OCI-LY3 (cell line): ENCODE measurements at regions not wholly inside any gene's neighbourhood (a gene's known extent, or its start where the extent isn't known, plus 50 kb on each side); places are given as distances from the start of the nearest gene placed in this dataset.

ENCODE experiments used
- EZH2phosphoT487 ChIP-seq: fragments of 200-600 bp; shearing (Covaris generic); IDR thresholded peaks from 2 replicates; pipeline ENCODE4 v1.6.1; 2018; ENCODE audit warnings: antibody characterized with exemption, mixed run types, low read depth
- TF ChIP-seq, protein P1 (sequence below): fragments of 200-600, 300-600 bp; sonication (generic); IDR thresholded peaks from 2 replicates; pipeline ENCODE4 v1.5.1; 2014; ENCODE audit warnings: antibody characterized with exemption, low read length, low read depth

DNA sequence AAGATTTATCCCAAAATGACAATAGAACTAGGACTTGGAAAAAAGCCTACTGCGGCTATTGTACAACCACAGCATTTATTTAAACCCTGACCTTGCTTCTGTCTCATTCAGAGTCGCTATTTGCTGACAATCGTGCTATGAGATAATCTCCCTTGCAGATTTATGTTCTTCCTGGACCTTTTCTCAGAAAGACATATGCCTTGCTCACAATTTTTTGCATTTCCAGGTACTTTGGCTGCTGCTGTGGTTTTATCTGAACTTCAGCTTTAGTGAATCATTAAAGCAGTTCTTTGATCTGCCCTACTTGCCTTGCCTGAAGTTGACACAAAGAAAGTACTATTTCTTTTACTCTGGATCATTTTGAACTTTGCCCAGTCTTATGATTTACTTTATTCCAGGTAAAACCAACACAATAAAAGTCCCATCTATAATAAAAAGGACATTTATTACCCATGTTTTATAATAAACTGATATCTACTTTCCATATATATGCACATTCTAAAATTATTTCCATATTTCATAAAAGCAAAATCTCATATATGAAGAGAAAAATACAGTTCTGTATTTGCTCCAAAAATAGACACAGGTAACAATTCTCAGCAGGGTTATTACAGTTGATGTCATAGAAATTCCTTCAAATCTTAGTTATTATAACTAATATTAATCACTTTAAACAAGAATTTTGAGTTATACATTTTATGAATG lies 63.4 kb upstream of the CARD18 start:
- TF ChIP-seq, protein P1, sequence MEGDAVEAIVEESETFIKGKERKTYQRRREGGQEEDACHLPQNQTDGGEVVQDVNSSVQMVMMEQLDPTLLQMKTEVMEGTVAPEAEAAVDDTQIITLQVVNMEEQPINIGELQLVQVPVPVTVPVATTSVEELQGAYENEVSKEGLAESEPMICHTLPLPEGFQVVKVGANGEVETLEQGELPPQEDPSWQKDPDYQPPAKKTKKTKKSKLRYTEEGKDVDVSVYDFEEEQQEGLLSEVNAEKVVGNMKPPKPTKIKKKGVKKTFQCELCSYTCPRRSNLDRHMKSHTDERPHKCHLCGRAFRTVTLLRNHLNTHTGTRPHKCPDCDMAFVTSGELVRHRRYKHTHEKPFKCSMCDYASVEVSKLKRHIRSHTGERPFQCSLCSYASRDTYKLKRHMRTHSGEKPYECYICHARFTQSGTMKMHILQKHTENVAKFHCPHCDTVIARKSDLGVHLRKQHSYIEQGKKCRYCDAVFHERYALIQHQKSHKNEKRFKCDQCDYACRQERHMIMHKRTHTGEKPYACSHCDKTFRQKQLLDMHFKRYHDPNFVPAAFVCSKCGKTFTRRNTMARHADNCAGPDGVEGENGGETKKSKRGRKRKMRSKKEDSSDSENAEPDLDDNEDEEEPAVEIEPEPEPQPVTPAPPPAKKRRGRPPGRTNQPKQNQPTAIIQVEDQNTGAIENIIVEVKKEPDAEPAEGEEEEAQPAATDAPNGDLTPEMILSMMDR: no peak
- TF ChIP-seq EZH2phosphoT487: no peak
